GM23338 (cell line): ENCODE measurements at regions not wholly inside any gene's neighbourhood (a gene's known extent, or its start where the extent isn't known, plus 50 kb on each side); places are given as distances from the start of the nearest gene placed in this dataset.

Source experiments
- ATAC-seq: fragments of 200-7000 bp; cut with Tn5 transposase; 3 replicates; pipeline ENCODE4 v1.9.1; 2020
- DNase-seq: peaks from one replicate; pipeline ENCODE4 v3.0.0-alpha.2; 2015; ENCODE audit warnings: low spot score
- H2AFZ ChIP-seq: fragments of 200-600 bp; sonication (generic); 2 replicates; pipeline ENCODE4 v1.8.0; 2016; ENCODE audit warnings: antibody characterized with exemption, mild to moderate bottlenecking, moderate library complexity
- H3F3A ChIP-seq: fragments of 200-600 bp; sonication (generic); replicated peaks from 2 replicates; pipeline ENCODE4 v1.8.0; 2017; ENCODE audit warnings: antibody characterized with exemption, mixed run types, low read depth
- H3K27ac ChIP-seq: fragments of 200-600 bp; sonication (generic); 2 replicates; pipeline ENCODE4 v1.6.1; 2016; ENCODE audit warnings: low read depth
- H3K27me3 ChIP-seq: fragments of 200-600 bp; sonication (generic); 2 replicates; pipeline ENCODE4 v1.8.0; 2016; ENCODE audit warnings: mild to moderate bottlenecking, mixed run types, moderate library complexity; ENCODE audit not compliant: insufficient read depth
- H3K36me3 ChIP-seq: fragments of 200-600 bp; sonication (generic); 2 replicates; pipeline ENCODE4 v1.8.0; 2016; ENCODE audit warnings: mild to moderate bottlenecking; ENCODE audit not compliant: insufficient read depth
- H3K4me1 ChIP-seq: fragments of 200-600 bp; sonication (generic); 2 replicates; pipeline ENCODE4 v1.8.0; 2016; ENCODE audit warnings: mild to moderate bottlenecking, moderate library complexity; ENCODE audit not compliant: insufficient read depth
- H3K4me2 ChIP-seq: fragments of 200-600 bp; sonication (generic); 2 replicates; pipeline ENCODE4 v1.7.1; 2017; ENCODE audit warnings: mixed run types
- H3K4me3 ChIP-seq: fragments of 200-600 bp; sonication (generic); 2 replicates; pipeline ENCODE4 v1.6.1; 2016; ENCODE audit warnings: mixed run types
- H3K79me2 ChIP-seq: fragments of 200-600 bp; sonication (generic); replicated peaks from 2 replicates; pipeline ENCODE4 v1.8.0; 2017; ENCODE audit warnings: mild to moderate bottlenecking; ENCODE audit not compliant: insufficient read depth
- H3K9me2 ChIP-seq: fragments of 200-600 bp; sonication (generic); 2 replicates; pipeline ENCODE4 v1.8.0; 2017; ENCODE audit not compliant: insufficient read depth
- H4K20me1 ChIP-seq: fragments of 200-600 bp; sonication (generic); replicated peaks from 2 replicates; pipeline ENCODE4 v1.8.0; 2017; ENCODE audit warnings: mild to moderate bottlenecking; ENCODE audit not compliant: insufficient read depth
- H3K27ac Mint-ChIP-seq: 2 replicates; pipeline ENCODE4 v1.8.0; 2020; ENCODE audit warnings: inconsistent platforms, mild to moderate bottlenecking, moderate library complexity, mixed read lengths
- H3K27me3 Mint-ChIP-seq: 3 replicates; pipeline ENCODE4 v1.8.0; 2022; ENCODE audit warnings: low read depth, mild to moderate bottlenecking, moderate library complexity, mixed read lengths, inconsistent platforms; ENCODE audit not compliant: insufficient read depth, poor library complexity
- H3K36me3 Mint-ChIP-seq: 3 replicates; pipeline ENCODE4 v1.8.0; 2021; ENCODE audit warnings: low read depth, mild to moderate bottlenecking, inconsistent platforms, moderate library complexity, mixed read lengths
- H3K4me1 Mint-ChIP-seq: 3 replicates; pipeline ENCODE4 v1.8.0; 2020; ENCODE audit warnings: mild to moderate bottlenecking, inconsistent platforms, mixed read lengths
- H3K4me3 Mint-ChIP-seq: 3 replicates; pipeline ENCODE4 v1.8.0; 2021; ENCODE audit warnings: moderate library complexity, mild to moderate bottlenecking, inconsistent platforms, mixed read lengths
- H3K9me3 Mint-ChIP-seq: 3 replicates; pipeline ENCODE4 v1.8.0; 2020; ENCODE audit warnings: moderate library complexity, mild to moderate bottlenecking, inconsistent platforms, mixed read lengths
- CREB1 ChIP-seq: fragments of 250-450 bp; sonication (Bioruptor Pico); IDR thresholded peaks from 2 replicates; pipeline ENCODE4 v1.5.0; 2020; ENCODE audit warnings: low read depth, mild to moderate bottlenecking, moderate library complexity
- CTCF ChIP-seq, 2 experiments: fragments of 200-600 bp in 1 of 2; sonication (generic) in 1 of 2; conservative IDR thresholded peaks; 2 replicates each; pipeline versions ENCODE4 v1.5.1 to v1.6.1; 2016 to 2017; ENCODE audit warnings: antibody characterized with exemption in 2 of 2, low read depth in 2 of 2, mild to moderate bottlenecking in 2 of 2, moderate library complexity in 1 of 2
- ETS1 ChIP-seq: IDR thresholded peaks from 2 replicates; pipeline ENCODE4 v1.6.1; 2016; ENCODE audit warnings: antibody characterized with exemption
- EZH2 ChIP-seq: fragments of 200-600 bp; sonication (generic); IDR thresholded peaks from one replicate; pipeline ENCODE4 v1.8.0; 2017; ENCODE audit warnings: antibody characterized with exemption, mild to moderate bottlenecking, low read depth; ENCODE audit not compliant: unreplicated experiment
- EZH2phosphoT487 ChIP-seq: fragments of 200-600 bp; sonication (generic); IDR thresholded peaks from one replicate; pipeline ENCODE4 v1.8.1; 2018; ENCODE audit warnings: antibody characterized with exemption; ENCODE audit not compliant: unreplicated experiment
- JUNB ChIP-seq: IDR thresholded peaks from one replicate; pipeline ENCODE4 v1.6.1; 2016; ENCODE audit warnings: antibody characterized with exemption; ENCODE audit not compliant: unreplicated experiment
- NANOG ChIP-seq: IDR thresholded peaks from 2 replicates; pipeline ENCODE4 v1.6.1; 2016; ENCODE audit warnings: antibody characterized with exemption, borderline replicate concordance
- POLR2AphosphoS5 ChIP-seq: IDR thresholded peaks from 2 replicates; pipeline ENCODE4 v1.6.1; 2016; ENCODE audit warnings: antibody characterized with exemption, low read depth
- REST ChIP-seq: IDR thresholded peaks from one replicate; pipeline ENCODE4 v1.6.1; 2018; ENCODE audit warnings: antibody characterized with exemption; ENCODE audit not compliant: unreplicated experiment
- STAT1 ChIP-seq: IDR thresholded peaks from one replicate; pipeline ENCODE4 v1.6.1; 2016; ENCODE audit warnings: antibody characterized with exemption; ENCODE audit not compliant: unreplicated experiment
- ZNF114 ChIP-seq: fragments of 250-450 bp; sonication (Bioruptor Pico); IDR thresholded peaks from 2 replicates; pipeline ENCODE4 v1.5.0; 2020; ENCODE audit warnings: mild to moderate bottlenecking, moderate library complexity
- ZNF462 ChIP-seq: fragments of 250-450 bp; sonication (Bioruptor Pico); IDR thresholded peaks from 2 replicates; pipeline ENCODE4 v1.5.0; 2020; ENCODE audit warnings: mild to moderate bottlenecking, moderate library complexity

GRCh38 chr20:53841741-53842140 lies 228.7 kb downstream of the BCAS1 start:
- Histone ChIP-seq H2AFZ (no peak overlapping the region), H3K27ac (no peak overlapping the region), H3K4me2 (no peak overlapping the region), H3K36me3 (no peaks in the 10 kb centered on the region), H4K20me1 (no peaks in the 10 kb centered on the region), H3K27me3 (no peaks in the 10 kb centered on the region), H3K4me3 (no peak overlapping the region), H3K4me1 (0 out of 2 replicates have a peak, but pooled peaks cover under 1% of the 10 kb centered on the region), H3K9me2 (no peaks in the 10 kb centered on the region), H3K79me2 (no peaks in the 10 kb centered on the region), H3F3A (0 out of 2 replicates have a peak, but pooled peaks cover 4% of the 10 kb centered on the region)
- TF ChIP-seq POLR2AphosphoS5: no peak
- no peak for TF ChIP-seq EZH2
- no peak for TF ChIP-seq CREB1 (CRISPR knock-in tag)
- no peak for TF ChIP-seq EZH2phosphoT487
- TF ChIP-seq ZNF114 (CRISPR knock-in tag): no peak
- TF ChIP-seq NANOG: no peak
- TF ChIP-seq STAT1: no peak
- no peak for TF ChIP-seq REST
- no peak for TF ChIP-seq CTCF (conservative IDR thresholded peaks at IDR 0.05; ENCODE audit: low read depth in 2 of 2)
- no peak for TF ChIP-seq ETS1
- no peak for TF ChIP-seq JUNB
- no peak for TF ChIP-seq ZNF462 (CRISPR knock-in tag)
- Mint-ChIP-seq H3K27ac (no peak overlapping the region), H3K36me3 (peaks cover 7% of the 10 kb centered on the region), H3K4me1 (peaks cover 2% of the 10 kb centered on the region; the same call in 2 of the 3 replicates), H3K9me3 (peaks cover 11% of the 10 kb centered on the region), H3K27me3 (no peaks in the 10 kb centered on the region), H3K4me3 (no peak overlapping the region)
- DNase-seq (no peak), ATAC-seq (no peak)
